ENCODE measurements at regions not wholly inside any gene's neighbourhood (a gene's known extent, or its start where the extent isn't known, plus 50 kb on each side); places are given as distances from the start of the nearest gene placed in this dataset.

- peak; percentile 50 for TF ChIP-seq CTCF (IDR thresholded peaks at IDR 0.05; ENCODE audit: insufficient read depth, low read length, poor library complexity, severe bottlenecking)
- no peaks in the 10 kb centered on the region for H3K27me3 ChIP-seq (replicated peaks; ENCODE audit: control insufficient read depth, insufficient read depth, low read length)
- peak; percentile 15 for DNase-seq (ENCODE audit: extremely low read depth, insufficient read length)
- H3K36me3 ChIP-seq (ENCODE audit: control insufficient read depth, insufficient read depth, low read length), result no peaks in the 10 kb centered on the region
- no peak overlapping the region for H3K4me3 ChIP-seq (replicated peaks; ENCODE audit: low read depth, low read length)
Observed at GRCh38 chr22:34055525-34056200, 135.4 kb upstream of the LARGE1 start.

- Histone ChIP-seq H3K27me3 (replicated peaks; ENCODE audit: control insufficient read depth, insufficient read depth, low read length) (no peaks in the 10 kb centered on the region), H3K36me3 (ENCODE audit: control insufficient read depth, insufficient read depth, low read length) (no peaks in the 10 kb centered on the region), H3K4me3 (replicated peaks; ENCODE audit: low read depth, low read length) (no peak overlapping the region)
- no peak for DNase-seq (ENCODE audit: extremely low read depth, insufficient read length)
- TF ChIP-seq CTCF (IDR thresholded peaks at IDR 0.05; ENCODE audit: insufficient read depth, low read length, poor library complexity, severe bottlenecking), result no peak
Observed at GRCh38 chr22:34057726-34058125, 137.4 kb upstream of the LARGE1 start.

- Histone ChIP-seq H3K4me3 (replicated peaks; ENCODE audit: low read depth, low read length) (no peak overlapping the region), H3K36me3 (ENCODE audit: control insufficient read depth, insufficient read depth, low read length) (no peaks in the 10 kb centered on the region), H3K27me3 (replicated peaks; ENCODE audit: control insufficient read depth, insufficient read depth, low read length) (no peaks in the 10 kb centered on the region)
- no peak for TF ChIP-seq CTCF (IDR thresholded peaks at IDR 0.05; ENCODE audit: insufficient read depth, low read length, poor library complexity, severe bottlenecking)
- DNase-seq (ENCODE audit: extremely low read depth, insufficient read length), result no peak
Observed at GRCh38 chr22:34064696-34065095, 144.4 kb upstream of the LARGE1 start.

GRCh38 chr22:34067031-34067430 lies 146.8 kb upstream of the LARGE1 start:
- TF ChIP-seq CTCF (IDR thresholded peaks at IDR 0.05; ENCODE audit: insufficient read depth, low read length, poor library complexity, severe bottlenecking), result no peak
- Histone ChIP-seq H3K36me3 (ENCODE audit: control insufficient read depth, insufficient read depth, low read length) (no peaks in the 10 kb centered on the region), H3K4me3 (replicated peaks; ENCODE audit: low read depth, low read length) (no peak overlapping the region), H3K27me3 (replicated peaks; ENCODE audit: control insufficient read depth, insufficient read depth, low read length) (no peaks in the 10 kb centered on the region)
- DNase-seq (ENCODE audit: extremely low read depth, insufficient read length), result no peak

- TF ChIP-seq CTCF (IDR thresholded peaks at IDR 0.05; ENCODE audit: insufficient read depth, low read length, poor library complexity, severe bottlenecking), result no peak
- no peaks in the 10 kb centered on the region for H3K36me3 ChIP-seq (ENCODE audit: control insufficient read depth, insufficient read depth, low read length)
Observed at GRCh38 chr22:34068001-34068400, 147.7 kb upstream of the LARGE1 start.

GRCh38 chr22:34070051-34070450 lies 149.8 kb upstream of the LARGE1 start:
- Histone ChIP-seq H3K4me3 (replicated peaks; ENCODE audit: low read depth, low read length) (no peak overlapping the region), H3K27me3 (replicated peaks; ENCODE audit: control insufficient read depth, insufficient read depth, low read length) (no peaks in the 10 kb centered on the region), H3K36me3 (ENCODE audit: control insufficient read depth, insufficient read depth, low read length) (no peaks in the 10 kb centered on the region)
- no peak for TF ChIP-seq CTCF (IDR thresholded peaks at IDR 0.05; ENCODE audit: insufficient read depth, low read length, poor library complexity, severe bottlenecking)
- no peak for DNase-seq (ENCODE audit: extremely low read depth, insufficient read length)

More at GRCh38 chr22:34068001-34068400, 147.7 kb upstream of the LARGE1 start:
- H3K4me3 ChIP-seq (replicated peaks; ENCODE audit: low read depth, low read length), result no peak overlapping the region
- no peak for DNase-seq (ENCODE audit: extremely low read depth, insufficient read length)
- H3K27me3 ChIP-seq (replicated peaks; ENCODE audit: control insufficient read depth, insufficient read depth, low read length), result no peaks in the 10 kb centered on the region

Measured in GM06990 (cell line).